OCI-LY7 (cell line): ENCODE measurements at regions not wholly inside any gene's neighbourhood (a gene's known extent, or its start where the extent isn't known, plus 50 kb on each side); places are given as distances from the start of the nearest gene placed in this dataset.

Experiments used
- CTCF ChIP-seq: fragments of 200-600 bp; sonication (generic); conservative IDR thresholded peaks from 2 replicates; pipeline ENCODE4 v1.5.1; 2014; ENCODE audit warnings: mild to moderate bottlenecking, antibody characterized with exemption, low read length, moderate library complexity, mixed read lengths
- EZH2phosphoT487 ChIP-seq: fragments of 200-600 bp; sonication (generic); IDR thresholded peaks from 2 replicates; pipeline ENCODE4 v1.6.1; 2018; ENCODE audit warnings: low read depth, borderline replicate concordance, mild to moderate bottlenecking, mixed run types, antibody characterized with exemption, low read length, moderate library complexity, mixed read lengths

- TF ChIP-seq EZH2phosphoT487 (no peak), CTCF (no peak)
These were observed 235.1 kb downstream of the BUD13 start for GRCh38 chr11:116537709-116538108.
